HG02870 (cell line): ENCODE measurements at regions not wholly inside any gene's neighbourhood (a gene's known extent, or its start where the extent isn't known, plus 50 kb on each side); places are given as distances from the start of the nearest gene placed in this dataset.
"Not testable (repeated sequence)": the region's sequence is repeated elsewhere in the genome, so short reads cannot be mapped to it uniquely, and the experiment has no call there.

Source experiments
- ATAC-seq: cut with Tn5 transposase; IDR thresholded peaks from one replicate; pipeline ENCODE4 v1.9.1; 2021; ENCODE audit warnings: mild to moderate bottlenecking, moderate library complexity; ENCODE audit not compliant: unreplicated experiment

DNA sequence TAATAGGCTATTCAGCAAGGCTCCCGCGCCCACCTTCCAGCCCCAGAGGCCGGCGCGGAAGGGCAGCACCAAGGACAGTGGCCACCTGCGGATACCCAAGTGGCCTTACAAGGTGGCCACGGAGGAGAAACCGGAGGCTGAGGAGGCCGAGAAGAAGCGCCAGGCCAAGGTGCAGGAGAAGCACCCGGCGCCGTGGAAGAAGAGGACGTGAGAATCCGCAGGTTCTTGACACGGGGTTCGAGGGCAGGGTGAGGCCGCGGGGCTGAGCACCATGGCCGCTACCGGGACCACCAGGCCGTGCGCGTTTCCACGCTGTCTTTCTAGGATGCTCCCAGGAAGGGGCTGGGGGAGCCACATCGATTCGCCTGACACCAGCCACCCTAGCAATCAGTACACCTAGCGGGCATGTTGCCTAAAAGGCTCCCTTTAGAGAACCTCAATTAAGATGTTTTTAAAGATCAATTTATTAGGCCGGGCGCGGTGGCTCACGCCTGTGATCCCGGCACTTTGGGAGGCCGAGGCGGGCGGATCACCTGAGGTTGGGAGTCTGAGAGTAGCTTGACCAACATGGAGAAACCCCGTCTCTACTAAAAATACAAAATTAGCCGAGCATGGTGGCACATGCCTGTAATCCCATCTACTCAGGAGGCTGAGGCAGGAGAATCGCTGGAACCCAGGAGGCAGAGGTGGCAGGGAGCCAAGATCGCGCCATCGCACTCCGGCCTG is 134.3 kb upstream of the OR4C13 start:
- ATAC-seq: not testable (repeated sequence)

DNA sequence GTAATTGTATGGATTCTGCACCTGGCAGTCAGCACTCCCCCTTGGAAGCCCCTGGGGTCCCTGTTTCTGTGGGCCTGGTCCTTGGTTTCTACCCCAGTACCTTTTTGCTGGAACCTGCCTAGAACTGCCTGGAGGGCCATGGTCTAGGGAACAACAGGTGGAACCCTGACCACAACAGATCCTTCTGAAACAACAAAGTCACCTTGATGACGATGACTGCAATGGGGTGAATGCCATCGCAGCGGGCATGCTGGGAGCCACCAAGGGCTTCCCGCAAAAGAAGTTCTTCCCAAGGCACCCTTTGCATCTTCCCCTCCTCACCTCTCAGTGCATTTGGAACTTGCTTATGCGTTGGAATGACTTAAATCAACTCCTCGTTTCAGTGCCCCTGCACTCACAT is 129.0 kb upstream of the OR4C13 start:
- ATAC-seq: not testable (repeated sequence)

DNA sequence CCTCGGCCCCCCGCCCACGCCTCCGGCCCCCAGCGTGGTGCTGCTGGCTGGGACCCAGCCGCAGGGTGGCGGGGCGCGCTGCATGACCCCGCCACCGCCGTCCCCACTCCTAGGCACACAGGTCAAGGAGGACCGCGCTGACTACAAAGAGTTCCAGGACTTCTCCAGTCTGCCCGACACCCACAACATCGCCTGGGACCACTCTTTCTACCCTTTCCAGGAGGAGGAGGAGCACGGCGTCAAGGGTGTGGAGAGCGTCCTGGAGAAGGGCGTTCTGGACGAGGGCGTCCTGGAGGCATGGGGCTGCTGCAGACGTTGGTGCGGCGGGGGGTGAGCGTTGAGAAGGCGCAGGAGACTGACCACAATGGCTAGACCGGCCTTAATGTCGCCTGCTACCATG is 101.7 kb upstream of the OR4C13 start:
- ATAC-seq: not testable (repeated sequence)

DNA sequence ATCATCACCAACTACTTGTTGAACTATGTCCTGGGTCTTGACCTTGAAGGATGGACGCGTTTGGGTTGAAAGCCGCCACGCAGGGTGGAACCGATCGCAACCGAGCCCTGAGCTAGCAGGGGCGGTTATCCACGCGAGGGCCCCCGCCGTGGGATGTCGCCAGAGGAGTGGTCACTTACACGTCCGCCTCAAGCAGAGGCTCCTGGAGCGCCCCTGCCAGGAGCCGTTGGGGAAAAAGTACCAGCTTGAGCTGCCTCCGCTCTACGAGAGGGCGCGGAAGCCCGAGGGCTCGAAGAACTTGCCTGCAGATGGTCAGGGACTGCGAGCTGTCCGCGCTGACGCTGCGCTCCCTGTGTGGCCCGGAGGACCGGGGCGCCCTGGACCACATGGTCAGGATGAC is 100.7 kb upstream of the OR4C13 start:
- ATAC-seq: no peak

DNA sequence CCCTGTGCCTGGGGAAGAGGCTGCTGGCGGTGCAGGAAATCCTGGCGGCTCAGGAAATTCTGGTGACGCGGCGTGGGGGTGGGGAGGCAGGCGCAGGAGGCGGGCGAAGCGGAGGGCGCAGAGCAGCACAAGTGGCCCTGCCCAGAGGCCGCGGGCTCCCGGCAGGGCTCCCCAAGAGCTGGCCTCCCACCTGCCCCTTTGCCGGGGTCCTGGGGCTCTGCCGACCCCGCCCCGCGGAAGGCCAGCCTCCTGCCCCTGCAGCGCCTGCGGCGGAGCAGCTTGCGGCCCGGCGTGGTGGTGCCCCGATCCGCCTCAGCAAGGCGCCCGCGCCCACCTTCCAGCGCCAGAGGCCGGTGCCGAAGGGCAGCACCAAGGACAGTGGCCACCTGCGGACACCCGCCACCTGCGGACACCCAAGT is 100.2 kb upstream of the OR4C13 start:
- ATAC-seq: no peak

DNA sequence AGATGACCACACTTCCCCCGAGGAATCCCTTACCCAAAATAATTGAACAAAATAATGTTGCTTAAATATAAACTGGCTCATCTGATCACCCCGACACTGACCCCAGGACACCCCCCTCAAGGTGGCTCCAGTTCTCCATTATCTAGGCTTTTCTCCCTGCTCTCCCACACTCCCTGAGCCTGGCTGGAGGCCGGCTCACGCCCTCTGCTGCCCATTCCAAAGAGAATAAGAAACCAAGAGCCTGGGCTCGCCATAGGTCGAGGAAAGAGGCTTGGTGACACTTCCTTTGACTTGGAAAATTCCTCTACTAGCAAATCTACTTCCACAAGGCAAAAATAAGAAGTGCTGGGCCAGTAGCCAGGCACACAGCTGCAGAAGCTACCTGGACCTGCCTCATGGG is 63.3 kb upstream of the OR4C13 start:
- not testable (repeated sequence) for ATAC-seq

DNA sequence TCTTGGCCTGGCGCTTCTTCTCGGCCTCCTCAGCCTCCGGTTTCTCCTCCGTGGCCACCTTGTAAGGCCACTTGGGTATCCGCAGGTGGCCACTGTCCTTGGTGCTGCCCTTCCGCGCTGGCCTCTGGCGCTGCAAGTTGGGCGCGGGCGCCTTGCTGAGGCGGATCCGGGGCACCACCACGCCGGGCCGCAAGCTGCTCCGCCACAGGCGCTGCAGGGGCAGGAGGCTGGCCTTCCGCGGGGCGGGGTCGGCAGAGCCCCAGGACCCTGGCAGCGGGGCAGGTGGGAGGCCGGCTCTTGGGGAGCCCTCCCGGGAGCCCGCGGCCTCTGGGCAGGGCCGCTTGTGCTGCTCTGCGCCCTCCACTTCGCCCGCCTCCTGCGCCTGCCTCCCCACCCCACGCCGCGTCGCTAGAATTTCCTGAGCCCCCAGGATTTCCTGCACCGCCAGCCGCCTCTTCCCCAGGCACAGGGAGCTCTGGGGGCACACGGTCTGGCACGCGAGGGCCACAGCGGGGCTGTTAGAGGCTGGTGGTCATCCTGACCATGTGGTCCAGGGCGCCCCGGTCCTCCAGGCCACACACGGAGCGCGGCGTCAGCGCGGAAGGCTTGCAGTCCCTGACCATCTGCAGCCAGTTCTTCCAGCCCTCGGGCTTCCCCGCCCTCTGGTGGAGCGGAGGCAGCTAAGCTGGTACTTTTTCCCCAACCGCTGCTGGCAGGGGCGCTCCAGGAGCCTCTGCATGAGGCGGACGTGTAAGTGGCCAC is 60.1 kb upstream of the OR4C13 start:
- not testable (repeated sequence) for ATAC-seq

DNA sequence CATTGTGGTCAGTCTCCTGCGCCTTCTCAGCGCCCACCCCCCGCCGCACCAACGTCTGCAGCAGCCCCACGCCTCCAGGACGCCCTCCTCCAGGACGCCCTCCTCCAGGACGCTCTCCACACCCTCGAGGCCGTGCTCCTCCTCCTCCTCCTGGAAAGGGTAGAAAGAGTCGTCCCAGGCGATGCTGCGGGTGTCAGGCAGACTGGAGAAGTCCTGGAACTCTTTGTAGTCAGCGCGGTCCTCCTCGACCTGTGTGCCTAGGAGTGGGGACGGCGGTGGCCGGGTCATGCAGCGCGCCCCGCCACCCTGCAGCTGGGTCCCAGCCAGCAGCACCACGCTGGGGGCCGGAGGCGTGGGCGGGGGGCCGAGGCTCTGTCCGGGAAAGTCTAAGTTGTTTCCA is 58.7 kb upstream of the OR4C13 start:
- not testable (repeated sequence) for ATAC-seq
